D721Med (cell line): ENCODE measurements at regions not wholly inside any gene's neighbourhood (a gene's known extent, or its start where the extent isn't known, plus 50 kb on each side); places are given as distances from the start of the nearest gene placed in this dataset.

Experiments
- DNase-seq: peaks from one replicate; pipeline ENCODE4 v3.0.0; 2011; ENCODE audit warnings: low spot score; ENCODE audit not compliant: insufficient read length
- FAIRE-seq: peaks from 2 replicates; lab custom pipeline; 2011; peaks lifted over from hg19 to GRCh38; lab: Jason Lieb, UNC
- CTCF ChIP-seq: IDR thresholded peaks from 2 replicates; pipeline ENCODE4 v1.5.1; 2012; ENCODE audit warnings: mild to moderate bottlenecking, control low read depth; ENCODE audit not compliant: insufficient read depth; ENCODE audit errors: missing control alignments

- no peak for FAIRE-seq
- TF ChIP-seq CTCF: no peak
- no peak for DNase-seq
Measured at GRCh38 chr6:22362361-22362760, 65.5 kb upstream of the PRL start.

GRCh38 chr6:22363166-22363713 is 66.4 kb upstream of the PRL start:
- FAIRE-seq (no peak), DNase-seq (no peak)
- no peak for TF ChIP-seq CTCF

- FAIRE-seq (no peak), DNase-seq (no peak)
- no peak for TF ChIP-seq CTCF
Measured at GRCh38 chr6:22363714-22364239, 66.9 kb upstream of the PRL start.

GRCh38 chr6:22364306-22364705 is 67.5 kb upstream of the PRL start:
- TF ChIP-seq CTCF: no peak
- FAIRE-seq: no peak
- no peak for DNase-seq

GRCh38 chr6:22366214-22366613 is 69.4 kb upstream of the PRL start:
- FAIRE-seq: no peak
- TF ChIP-seq CTCF: no peak

GRCh38 chr6:22367346-22367745 is 70.5 kb upstream of the PRL start:
- no peak for TF ChIP-seq CTCF
- DNase-seq: no peak
- FAIRE-seq: no peak

More at GRCh38 chr6:22366214-22366613, 69.4 kb upstream of the PRL start:
- DNase-seq: no peak

- no peak for TF ChIP-seq CTCF
- no peak for DNase-seq
- no peak for FAIRE-seq
Measured at GRCh38 chr6:22368794-22369193, 72.0 kb upstream of the PRL start.
